Caco-2 (cell line): ENCODE measurements at regions not wholly inside any gene's neighbourhood (a gene's known extent, or its start where the extent isn't known, plus 50 kb on each side); places are given as distances from the start of the nearest gene placed in this dataset.

ENCODE experiments used
- BruUV-seq: library from RNA; stranded (reverse); fragments of 400-500 nt; replicated peaks from 2 replicates; lab custom pipeline; 2021; lab: Mats Ljungman, UMichigan
- CTCF ChIA-PET: fragments of 300-600 bp; sonication (Branson Sonifier 250); formaldehyde crosslinking; loops from one replicate; lab custom pipeline; 2022; ENCODE audit warnings: antibody characterized with exemption; lab: Charles Lee
- POLR2A ChIA-PET: fragments of 300-600 bp; sonication (Branson Sonifier 250); formaldehyde crosslinking; loops from one replicate; lab custom pipeline; 2022; ENCODE audit warnings: antibody characterized with exemption; lab: Charles Lee
- DNase-seq, 2 experiments: peaks; one replicate each; pipeline versions ENCODE4 v3.0.0 to v3.0.0-alpha.2; 2020 to 2022
- H3K27me3 ChIP-seq: replicated peaks from 2 replicates; pipeline ENCODE4 v1.6.0; 2011; ENCODE audit warnings: low read length; ENCODE audit not compliant: control insufficient read depth, insufficient read depth
- H3K36me3 ChIP-seq: 2 replicates; pipeline ENCODE4 v1.5.1; 2011; ENCODE audit warnings: low read length; ENCODE audit not compliant: control insufficient read depth, insufficient read depth
- H3K4me1 ChIP-seq: fragments of 250-450 bp; sonication (Bioruptor Pico); 2 replicates; pipeline ENCODE4 v1.5.1; 2020; ENCODE audit warnings: mild to moderate bottlenecking
- H3K4me3 ChIP-seq: 2 replicates; pipeline ENCODE4 v1.5.1; 2011; ENCODE audit warnings: low read depth, mild to moderate bottlenecking, control low read depth, low read length
- H3K9me3 ChIP-seq: fragments of 250-450 bp; sonication (Bioruptor Pico); 2 replicates; pipeline ENCODE4 v1.5.1; 2020; ENCODE audit warnings: mild to moderate bottlenecking, moderate library complexity
- H3K27ac Mint-ChIP-seq: one replicate; pipeline ENCODE4 v1.8.0; 2022; ENCODE audit warnings: mixed read lengths; ENCODE audit not compliant: unreplicated experiment
- H3K27me3 Mint-ChIP-seq: one replicate; pipeline ENCODE4 v1.8.0; 2022; ENCODE audit warnings: mixed read lengths; ENCODE audit not compliant: insufficient read depth, unreplicated experiment
- H3K36me3 Mint-ChIP-seq: one replicate; pipeline ENCODE4 v1.8.0; 2022; ENCODE audit warnings: mild to moderate bottlenecking, mixed read lengths; ENCODE audit not compliant: insufficient read depth, unreplicated experiment
- H3K4me1 Mint-ChIP-seq: one replicate; pipeline ENCODE4 v1.8.0; 2022; ENCODE audit warnings: low read depth, mixed read lengths; ENCODE audit not compliant: unreplicated experiment
- H3K4me3 Mint-ChIP-seq: one replicate; pipeline ENCODE4 v1.8.0; 2022; ENCODE audit warnings: mild to moderate bottlenecking, moderate library complexity, mixed read lengths; ENCODE audit not compliant: unreplicated experiment
- H3K9me3 Mint-ChIP-seq: one replicate; pipeline ENCODE4 v1.8.0; 2022; ENCODE audit warnings: mixed read lengths; ENCODE audit not compliant: unreplicated experiment
- intact Hi-C: fragments of 100-400 bp; cut with micrococcal nuclease; formaldehyde crosslinking; loops from one replicate; pipeline ENCODE4 v1.10.0; 2022; ENCODE audit not compliant: unreplicated experiment
- TF ChIP-seq, protein P1 (sequence below), 2 experiments: fragments of 200-600 bp in 1 of 2; IDR thresholded peaks; 1 replicate in 1 of 2; 2 replicates in 1 of 2; pipeline versions ENCODE4 v1.5.1 to v1.8.0; 2011 to 2022; ENCODE audit warnings: antibody characterized with exemption in 1 of 2, control low read depth in 1 of 2, inconsistent platforms in 1 of 2, low read depth in 1 of 2, low read length in 1 of 2, mild to moderate bottlenecking in 1 of 2, moderate library complexity in 1 of 2; ENCODE audit not compliant: insufficient read depth in 1 of 2, severe bottlenecking in 1 of 2, unreplicated experiment in 1 of 2

DNA sequence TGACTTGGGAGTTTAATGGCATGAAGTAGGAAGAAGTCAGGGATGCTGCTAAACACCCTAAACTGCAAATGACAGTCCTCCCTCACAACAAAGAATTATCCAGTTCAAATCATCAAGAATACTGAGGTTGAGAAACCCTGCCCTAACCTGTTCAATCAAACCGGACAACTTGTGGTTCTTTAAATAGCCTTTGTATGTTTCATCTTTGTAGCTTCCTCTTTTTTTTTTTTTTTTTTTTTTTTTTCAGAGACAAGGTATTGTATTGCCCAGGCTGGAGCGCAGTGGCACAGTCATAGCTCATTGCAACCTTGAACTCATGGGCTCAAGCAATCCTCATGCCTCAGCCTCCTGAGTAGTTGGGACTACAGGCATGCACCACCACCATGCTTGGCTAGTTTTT lies 52.5 kb upstream of the TTC29 start:
- CTCF ChIA-PET: no interaction called here
- BruUV-seq: no TSS peak

DNA sequence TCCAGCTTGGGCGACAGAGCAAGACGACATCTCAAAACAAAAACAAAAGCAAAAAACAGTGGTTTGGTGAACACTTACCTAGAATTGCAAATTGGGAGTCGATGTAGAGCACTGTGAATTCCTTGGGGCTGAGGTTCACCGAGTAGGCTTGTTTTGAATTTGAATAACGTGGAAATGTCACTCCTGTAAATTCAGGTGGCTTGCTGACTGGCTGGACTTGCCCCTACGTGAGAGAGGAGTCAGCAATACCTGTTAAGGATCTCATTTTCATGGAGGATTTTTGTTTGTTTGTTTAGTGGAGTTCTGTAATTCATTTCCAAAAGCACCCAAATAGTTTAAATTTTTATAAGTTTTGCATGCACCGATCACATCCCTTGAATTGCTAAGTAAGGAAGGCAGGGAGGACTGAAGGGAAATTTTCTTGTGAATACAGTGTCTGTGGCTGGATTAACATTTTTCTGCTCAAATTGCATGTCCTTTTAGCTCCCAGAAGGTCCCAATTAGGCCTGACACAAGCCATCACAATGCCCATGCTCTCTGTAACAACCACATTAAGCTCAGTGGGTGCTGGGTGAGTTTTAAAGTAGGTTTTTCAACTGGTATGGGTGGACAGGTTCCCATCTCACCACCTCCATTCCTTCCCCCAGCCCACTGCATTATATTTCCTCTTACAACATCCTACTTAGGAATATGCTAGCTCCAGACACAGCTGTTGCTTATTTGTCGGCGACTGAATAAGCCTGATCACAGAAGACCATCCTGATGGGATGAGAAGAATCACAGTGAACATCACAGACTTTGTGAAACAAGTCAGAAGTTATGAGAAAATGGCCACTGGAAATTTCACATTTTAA lies 58.5 kb upstream of the TTC29 start:
- ChIA-PET POLR2A (no interaction called here), CTCF (no interaction called here)
- TF ChIP-seq, protein P1, sequence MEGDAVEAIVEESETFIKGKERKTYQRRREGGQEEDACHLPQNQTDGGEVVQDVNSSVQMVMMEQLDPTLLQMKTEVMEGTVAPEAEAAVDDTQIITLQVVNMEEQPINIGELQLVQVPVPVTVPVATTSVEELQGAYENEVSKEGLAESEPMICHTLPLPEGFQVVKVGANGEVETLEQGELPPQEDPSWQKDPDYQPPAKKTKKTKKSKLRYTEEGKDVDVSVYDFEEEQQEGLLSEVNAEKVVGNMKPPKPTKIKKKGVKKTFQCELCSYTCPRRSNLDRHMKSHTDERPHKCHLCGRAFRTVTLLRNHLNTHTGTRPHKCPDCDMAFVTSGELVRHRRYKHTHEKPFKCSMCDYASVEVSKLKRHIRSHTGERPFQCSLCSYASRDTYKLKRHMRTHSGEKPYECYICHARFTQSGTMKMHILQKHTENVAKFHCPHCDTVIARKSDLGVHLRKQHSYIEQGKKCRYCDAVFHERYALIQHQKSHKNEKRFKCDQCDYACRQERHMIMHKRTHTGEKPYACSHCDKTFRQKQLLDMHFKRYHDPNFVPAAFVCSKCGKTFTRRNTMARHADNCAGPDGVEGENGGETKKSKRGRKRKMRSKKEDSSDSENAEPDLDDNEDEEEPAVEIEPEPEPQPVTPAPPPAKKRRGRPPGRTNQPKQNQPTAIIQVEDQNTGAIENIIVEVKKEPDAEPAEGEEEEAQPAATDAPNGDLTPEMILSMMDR (IDR thresholded peaks at IDR 0.05; ENCODE audit: insufficient read depth in 1 of 2, low read depth in 1 of 2, low read length in 1 of 2, severe bottlenecking in 1 of 2, unreplicated experiment in 1 of 2): no peak
- intact Hi-C loops: no loop called here
- no peaks in the 10 kb centered on the region for H3K4me1 Mint-ChIP-seq
- DNase-seq: no peak
- no peak overlapping the region for H3K27ac Mint-ChIP-seq
- Histone ChIP-seq H3K4me3 (no peak overlapping the region), H3K36me3 (no peaks in the 10 kb centered on the region), H3K4me1 (no peaks in the 10 kb centered on the region), H3K27me3 (no peaks in the 10 kb centered on the region), H3K9me3 (no peaks in the 10 kb centered on the region)
- H3K36me3 Mint-ChIP-seq: no peaks in the 10 kb centered on the region
- BruUV-seq: no TSS peak
- H3K27me3 Mint-ChIP-seq: peaks cover 3% of the 10 kb centered on the region
- H3K9me3 Mint-ChIP-seq: no peaks in the 10 kb centered on the region
- no peak overlapping the region for H3K4me3 Mint-ChIP-seq

More for the DNA sequence above, 52.5 kb upstream of the TTC29 start:
- POLR2A ChIA-PET: no interaction called here
- Mint-ChIP-seq H3K9me3 (no peaks in the 10 kb centered on the region), H3K36me3 (no peaks in the 10 kb centered on the region), H3K27me3 (peaks cover 11% of the 10 kb centered on the region), H3K27ac (no peak overlapping the region), H3K4me1 (no peaks in the 10 kb centered on the region), H3K4me3 (no peak overlapping the region)
- TF ChIP-seq, protein P1 (IDR thresholded peaks at IDR 0.05; ENCODE audit: insufficient read depth in 1 of 2, low read depth in 1 of 2, low read length in 1 of 2, severe bottlenecking in 1 of 2, unreplicated experiment in 1 of 2): no peak
- Histone ChIP-seq H3K9me3 (0 out of 2 replicates have a peak, but pooled peaks cover 3% of the 10 kb centered on the region), H3K4me1 (no peaks in the 10 kb centered on the region), H3K4me3 (no peak overlapping the region), H3K27me3 (no peaks in the 10 kb centered on the region), H3K36me3 (no peaks in the 10 kb centered on the region)
- no peak for DNase-seq
- intact Hi-C loops: no loop called here

- H3K36me3 Mint-ChIP-seq: no peaks in the 10 kb centered on the region
- POLR2A ChIA-PET: no interaction called here
- no peaks in the 10 kb centered on the region for H3K4me1 Mint-ChIP-seq
- H3K27ac Mint-ChIP-seq: no peak overlapping the region
- CTCF ChIA-PET: no interaction called here
- BruUV-seq: no TSS peak
- no peaks in the 10 kb centered on the region for H3K4me1 ChIP-seq
- TF ChIP-seq, protein P1 (IDR thresholded peaks at IDR 0.05; ENCODE audit: insufficient read depth in 1 of 2, low read depth in 1 of 2, low read length in 1 of 2, severe bottlenecking in 1 of 2, unreplicated experiment in 1 of 2): no peak
- no peaks in the 10 kb centered on the region for H3K27me3 ChIP-seq
- no peaks in the 10 kb centered on the region for H3K9me3 Mint-ChIP-seq
- no peak overlapping the region for H3K4me3 ChIP-seq
- intact Hi-C loops: no loop called here
- peaks cover 3% of the 10 kb centered on the region for H3K27me3 Mint-ChIP-seq
- DNase-seq: no peak
- H3K9me3 ChIP-seq: no peaks in the 10 kb centered on the region
- H3K36me3 ChIP-seq: no peaks in the 10 kb centered on the region
- H3K4me3 Mint-ChIP-seq: no peak overlapping the region
Observed at GRCh38 chr4:147006229-147006628, 60.6 kb upstream of the TTC29 start.
